ENCODE measurements at regions not wholly inside any gene's neighbourhood (a gene's known extent, or its start where the extent isn't known, plus 50 kb on each side); places are given as distances from the start of the nearest gene placed in this dataset.
"Not testable (repeated sequence)": the region's sequence is repeated elsewhere in the genome, so short reads cannot be mapped to it uniquely, and the experiment has no call there.

- DNase-seq (ENCODE audit: low spot score in 2 of 2) = no peak
- Histone ChIP-seq H3K4me3 (no peak overlapping the region), H3K9me3 (no peaks in the 10 kb centered on the region), H3K27me3 (no peaks in the 10 kb centered on the region), H3K36me3 (no peaks in the 10 kb centered on the region), H3K4me1 (peaks cover 2 to 10% of the 10 kb centered on the region in 2 donors), H3K27ac (no peak overlapping the region)
- TF ChIP-seq, protein P1, sequence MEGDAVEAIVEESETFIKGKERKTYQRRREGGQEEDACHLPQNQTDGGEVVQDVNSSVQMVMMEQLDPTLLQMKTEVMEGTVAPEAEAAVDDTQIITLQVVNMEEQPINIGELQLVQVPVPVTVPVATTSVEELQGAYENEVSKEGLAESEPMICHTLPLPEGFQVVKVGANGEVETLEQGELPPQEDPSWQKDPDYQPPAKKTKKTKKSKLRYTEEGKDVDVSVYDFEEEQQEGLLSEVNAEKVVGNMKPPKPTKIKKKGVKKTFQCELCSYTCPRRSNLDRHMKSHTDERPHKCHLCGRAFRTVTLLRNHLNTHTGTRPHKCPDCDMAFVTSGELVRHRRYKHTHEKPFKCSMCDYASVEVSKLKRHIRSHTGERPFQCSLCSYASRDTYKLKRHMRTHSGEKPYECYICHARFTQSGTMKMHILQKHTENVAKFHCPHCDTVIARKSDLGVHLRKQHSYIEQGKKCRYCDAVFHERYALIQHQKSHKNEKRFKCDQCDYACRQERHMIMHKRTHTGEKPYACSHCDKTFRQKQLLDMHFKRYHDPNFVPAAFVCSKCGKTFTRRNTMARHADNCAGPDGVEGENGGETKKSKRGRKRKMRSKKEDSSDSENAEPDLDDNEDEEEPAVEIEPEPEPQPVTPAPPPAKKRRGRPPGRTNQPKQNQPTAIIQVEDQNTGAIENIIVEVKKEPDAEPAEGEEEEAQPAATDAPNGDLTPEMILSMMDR (IDR thresholded peaks at IDR 0.05) = no peak
- intact Hi-C loops (cut with DNase I) = no loop called here
Measured at GRCh38 chr3:187811585-187812250, 66.5 kb upstream of the BCL6 start.

DNA sequence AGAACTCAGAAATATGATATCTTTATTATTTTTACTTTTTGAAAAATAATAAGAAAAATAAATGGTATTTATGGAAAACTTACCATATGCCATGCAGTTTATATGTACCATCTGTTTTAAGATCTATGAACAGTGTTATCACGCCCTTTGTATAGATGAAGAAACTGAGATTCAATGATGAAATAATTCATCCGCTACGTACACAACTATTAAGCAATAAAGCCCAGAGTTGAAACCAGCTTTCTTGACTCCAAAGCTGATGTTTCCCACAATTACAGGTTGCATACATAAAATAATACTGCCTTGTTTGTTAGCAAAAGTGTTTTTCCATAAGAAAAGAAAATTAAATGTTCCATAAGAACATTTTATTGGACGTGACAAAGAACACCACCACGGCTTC, 67.2 kb upstream of the BCL6 start:
- Histone ChIP-seq H3K27ac (no peak overlapping the region), H3K27me3 (no peaks in the 10 kb centered on the region), H3K9me3 (no peaks in the 10 kb centered on the region), H3K4me3 (no peak overlapping the region), H3K36me3 (no peaks in the 10 kb centered on the region), H3K4me1 (peaks cover 2 to 10% of the 10 kb centered on the region in 2 donors)
- TF ChIP-seq, protein P1 (IDR thresholded peaks at IDR 0.05) = no peak
- DNase-seq (ENCODE audit: low spot score in 2 of 2) = no peak
- intact Hi-C loops (cut with DNase I) = no loop called here

GRCh38 chr3:187813198-187813597, 67.9 kb upstream of the BCL6 start:
- Histone ChIP-seq H3K4me3 (no peak overlapping the region), H3K27me3 (no peaks in the 10 kb centered on the region), H3K27ac (no peak overlapping the region), H3K4me1 (peaks cover 2 to 10% of the 10 kb centered on the region in 2 donors), H3K36me3 (no peaks in the 10 kb centered on the region), H3K9me3 (no peaks in the 10 kb centered on the region)
- intact Hi-C loops (cut with DNase I) = no loop called here
- DNase-seq (ENCODE audit: low spot score in 2 of 2) = no peak
- TF ChIP-seq, protein P1 (IDR thresholded peaks at IDR 0.05) = no peak

DNA sequence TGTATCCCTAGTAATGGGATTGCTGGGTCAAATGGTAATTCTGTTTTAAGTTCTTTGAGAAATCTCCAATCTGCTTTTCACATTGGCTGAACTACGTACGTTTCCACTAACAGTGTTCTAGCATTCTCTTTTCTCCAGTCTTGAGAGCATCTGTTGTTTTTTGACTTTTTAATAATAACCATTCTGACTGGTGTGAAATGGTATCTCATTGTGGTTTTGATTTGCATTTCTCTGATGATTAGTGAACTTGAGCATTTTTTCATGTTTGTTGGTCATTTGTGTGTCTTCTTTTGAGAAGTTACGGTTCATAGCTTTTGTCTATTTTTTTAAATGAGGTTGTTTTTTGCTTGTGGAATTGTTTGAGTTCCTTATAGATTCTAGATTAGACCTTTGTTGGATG, 72.5 kb upstream of the BCL6 start:
- intact Hi-C loops (cut with DNase I); H3K4me1 ChIP-seq; H3K36me3 ChIP-seq; H3K9me3 ChIP-seq; DNase-seq (ENCODE audit: low spot score in 2 of 2); H3K27ac ChIP-seq; H3K4me3 ChIP-seq; H3K27me3 ChIP-seq: not testable (repeated sequence)

DNA sequence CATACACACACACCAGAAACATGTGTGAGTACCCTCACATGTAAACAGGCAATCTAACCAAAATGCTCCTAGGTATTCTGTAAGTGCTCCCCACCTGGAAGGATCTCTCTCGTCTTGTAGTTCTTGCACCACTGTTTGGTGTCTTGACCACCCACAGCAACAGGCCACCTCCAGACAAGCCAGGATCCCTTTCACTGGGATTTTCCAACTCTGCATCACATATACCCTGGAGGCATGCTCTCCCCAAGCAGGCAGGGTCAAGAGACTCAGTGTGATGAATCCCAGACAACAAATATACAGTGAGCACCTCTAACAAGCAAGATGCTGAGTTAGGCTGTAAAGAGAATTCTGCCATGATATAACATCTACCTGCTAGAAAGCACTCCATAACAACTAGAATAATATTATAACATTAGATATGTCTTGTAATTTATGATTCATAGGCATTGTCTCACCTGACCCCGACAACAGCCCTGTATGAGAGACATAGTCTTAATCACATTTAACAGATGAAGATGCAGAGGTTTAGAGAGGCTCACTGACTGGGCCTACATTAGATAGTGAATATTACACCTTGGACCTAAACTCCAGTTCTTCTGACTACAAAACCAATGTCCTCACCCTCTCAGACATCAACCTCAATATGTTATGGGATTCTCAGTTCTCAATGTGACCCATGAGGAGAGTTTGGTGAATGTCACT, 76.5 kb upstream of the BCL6 start:
- no peak for DNase-seq (ENCODE audit: low spot score in 2 of 2)

GRCh38 chr3:187822402-187822801, 77.1 kb upstream of the BCL6 start:
- no peaks in the 10 kb centered on the region for H3K4me1 ChIP-seq
- DNase-seq (ENCODE audit: low spot score in 2 of 2) = no peak
- no peak overlapping the region for H3K27ac ChIP-seq
- no peaks in the 10 kb centered on the region for H3K27me3 ChIP-seq
- H3K36me3 ChIP-seq = no peaks in the 10 kb centered on the region
- TF ChIP-seq, protein P1 (IDR thresholded peaks at IDR 0.05) = no peak
- no peak overlapping the region for H3K4me3 ChIP-seq
- H3K9me3 ChIP-seq = no peaks in the 10 kb centered on the region
- intact Hi-C loops (cut with DNase I) = no loop called here

More for the DNA sequence above, 76.5 kb upstream of the BCL6 start:
- Histone ChIP-seq H3K27me3 (no peaks in the 10 kb centered on the region), H3K27ac (no peak overlapping the region), H3K36me3 (no peaks in the 10 kb centered on the region), H3K4me1 (no peaks in the 10 kb centered on the region), H3K9me3 (no peaks in the 10 kb centered on the region), H3K4me3 (no peak overlapping the region)
- intact Hi-C loops (cut with DNase I) = no loop called here
- TF ChIP-seq, protein P1 (IDR thresholded peaks at IDR 0.05) = no peak

All from ascending aorta (tissue), 2 donors.